Breast epithelium (tissue), 4 donors: ENCODE measurements at regions not wholly inside any gene's neighbourhood (a gene's known extent, or its start where the extent isn't known, plus 50 kb on each side); places are given as distances from the start of the nearest gene placed in this dataset.

ENCODE experiments used
- DNase-seq, 2 donors: peaks; one replicate each; pipeline ENCODE4 v3.0.0-alpha.2; 2019; ENCODE audit warnings: low spot score in 2 of 2
- H3K27ac ChIP-seq, 2 donors: fragments of 200-600 bp; sonication (generic) in 1 of 2; one replicate each; pipeline ENCODE4 v1.5.1; 2016 to 2019; ENCODE audit warnings: mild to moderate bottlenecking in 1 of 2
- H3K27me3 ChIP-seq, 2 donors: fragments of 200-600 bp; sonication (generic) in 1 of 2; one replicate each; pipeline versions ENCODE4 v1.5.1 to v1.6.0; 2017 to 2019; ENCODE audit warnings: control low read depth in 1 of 2, mild to moderate bottlenecking in 1 of 2
- H3K36me3 ChIP-seq: fragments of 200-600 bp; one replicate; pipeline ENCODE4 v1.5.1; 2019
- H3K4me1 ChIP-seq, 2 donors: fragments of 200-600 bp; sonication (generic); one replicate each; pipeline ENCODE4 v1.5.1; 2016 to 2019; ENCODE audit warnings: control low read depth in 1 of 2
- H3K4me3 ChIP-seq, 3 donors: fragments of 200-600 bp; sonication (generic); 1 replicate in 2 of 3; 2 replicates in 1 of 3; pipeline ENCODE4 v1.5.1; 2016 to 2019; ENCODE audit warnings: mild to moderate bottlenecking in 3 of 3, moderate library complexity in 2 of 3
- H3K9me3 ChIP-seq, 2 donors: fragments of 200-600 bp; sonication (generic) in 1 of 2; one replicate each; pipeline ENCODE4 v1.5.1; 2016 to 2019; ENCODE audit warnings: control low read depth in 1 of 2
- CTCF ChIP-seq, 3 donors: fragments of 450-650 bp; IDR thresholded peaks; one replicate each; pipeline ENCODE4 v1.5.1; 2016 to 2017; ENCODE audit warnings: antibody characterized with exemption in 3 of 3, mild to moderate bottlenecking in 3 of 3, moderate library complexity in 3 of 3
- POLR2A ChIP-seq: fragments of 450-650 bp; IDR thresholded peaks from one replicate; pipeline ENCODE4 v1.6.1; 2016; ENCODE audit warnings: antibody characterized with exemption, mild to moderate bottlenecking, moderate library complexity
- POLR2AphosphoS5 ChIP-seq, 3 donors: sonication (generic); formaldehyde crosslinking; IDR thresholded peaks; one replicate each; pipeline ENCODE4 v1.6.1; 2017; ENCODE audit warnings: antibody characterized with exemption in 3 of 3
- intact Hi-C: fragments of 100-400 bp; cut with DNase I; formaldehyde crosslinking; loops from one replicate; pipeline ENCODE4 v1.15.1; 2023; ENCODE audit warnings: low total_unique reads

- H3K36me3 ChIP-seq = no peaks in the 10 kb centered on the region
- no peaks in the 10 kb centered on the region for H3K4me1 ChIP-seq
- no peak overlapping the region for H3K27ac ChIP-seq
- H3K4me3 ChIP-seq = no peak overlapping the region
- H3K27me3 ChIP-seq = no peaks in the 10 kb centered on the region
- intact Hi-C loops = no loop called here
- no peaks in the 10 kb centered on the region for H3K9me3 ChIP-seq
- TF ChIP-seq POLR2AphosphoS5 (IDR thresholded peaks at IDR 0.05) = no peak
- no peak for TF ChIP-seq POLR2A
- no peak for TF ChIP-seq CTCF (IDR thresholded peaks at IDR 0.05)
- no peak for DNase-seq
Observed at GRCh38 chr12:91395628-91396135, 213.1 kb upstream of the DCN start.

- no peaks in the 10 kb centered on the region for H3K36me3 ChIP-seq
- H3K4me1 ChIP-seq = no peaks in the 10 kb centered on the region
- DNase-seq = no peak
- H3K9me3 ChIP-seq = no peaks in the 10 kb centered on the region
- TF ChIP-seq POLR2A = no peak
- no peak for TF ChIP-seq POLR2AphosphoS5 (IDR thresholded peaks at IDR 0.05)
- TF ChIP-seq CTCF (IDR thresholded peaks at IDR 0.05) = no peak
- H3K4me3 ChIP-seq = no peak overlapping the region
- intact Hi-C loops = no loop called here
- H3K27me3 ChIP-seq = no peaks in the 10 kb centered on the region
- no peak overlapping the region for H3K27ac ChIP-seq
Observed at GRCh38 chr12:91394903-91395302, 212.3 kb upstream of the DCN start.

- H3K27me3 ChIP-seq = no peaks in the 10 kb centered on the region
- DNase-seq = no peak
- intact Hi-C loops = loop anchor here (10.0 kb wide), 1 partner anchor 1186 kb away; no protein-coding TSS in a partner anchor
- H3K27ac ChIP-seq = peak overlapping the region; percentile 52 to 75
- H3K4me3 ChIP-seq = no peak overlapping the region
- peaks cover 3 to 8% of the 10 kb centered on the region in 2 donors for H3K4me1 ChIP-seq
- H3K9me3 ChIP-seq = no peaks in the 10 kb centered on the region
- no peak for TF ChIP-seq POLR2A
- TF ChIP-seq POLR2AphosphoS5 (IDR thresholded peaks at IDR 0.05) = no peak
- TF ChIP-seq CTCF (IDR thresholded peaks at IDR 0.05) = no peak
- no peaks in the 10 kb centered on the region for H3K36me3 ChIP-seq
Observed at GRCh38 chr12:91388573-91388972, 206.0 kb upstream of the DCN start.

GRCh38 chr12:91387461-91388134, 205.0 kb upstream of the DCN start:
- no peak for TF ChIP-seq POLR2A
- Histone ChIP-seq H3K27me3 (no peaks in the 10 kb centered on the region), H3K9me3 (no peaks in the 10 kb centered on the region), H3K4me1 (peaks cover 3 to 8% of the 10 kb centered on the region in 2 donors), H3K4me3 (no peak overlapping the region), H3K36me3 (no peaks in the 10 kb centered on the region), H3K27ac (peak overlapping the region; percentile 52 to 75)
- intact Hi-C loops = loop anchor here (10.0 kb wide), 1 partner anchor 1187 kb away; no protein-coding TSS in a partner anchor
- no peak for DNase-seq

GRCh38 chr12:91384806-91385205, 202.2 kb upstream of the DCN start:
- no peaks in the 10 kb centered on the region for H3K9me3 ChIP-seq
- DNase-seq = no peak
- peaks cover 3 to 8% of the 10 kb centered on the region in 2 donors for H3K4me1 ChIP-seq
- H3K27me3 ChIP-seq = no peaks in the 10 kb centered on the region
- TF ChIP-seq CTCF (IDR thresholded peaks at IDR 0.05) = no peak
- no peak for TF ChIP-seq POLR2A
- TF ChIP-seq POLR2AphosphoS5 (IDR thresholded peaks at IDR 0.05) = no peak
- intact Hi-C loops = loop anchor here (10.0 kb wide), 1 partner anchor 1190 kb away; no protein-coding TSS in a partner anchor
- H3K27ac ChIP-seq = no peak overlapping the region
- no peak overlapping the region for H3K4me3 ChIP-seq
- no peaks in the 10 kb centered on the region for H3K36me3 ChIP-seq
